ENCODE measurements at regions not wholly inside any gene's neighbourhood (a gene's known extent, or its start where the extent isn't known, plus 50 kb on each side); places are given as distances from the start of the nearest gene placed in this dataset.
"Not testable (repeated sequence)": the region's sequence is repeated elsewhere in the genome, so short reads cannot be mapped to it uniquely, and the experiment has no call there.

GRCh38 chr13:82961757-82962156 is 920.5 kb downstream of the SLITRK1 start:
- no peaks in the 10 kb centered on the region for H4K20me1 ChIP-seq (ENCODE audit: insufficient read depth, low read length)
- H2BK5ac ChIP-seq (ENCODE audit: low read depth, low read length, poor library complexity, severe bottlenecking), result no peak overlapping the region
- CTCF ChIA-PET, result no interaction called here
- no peaks in the 10 kb centered on the region for H3K4me1 ChIP-seq (ENCODE audit: control insufficient read depth, insufficient read depth, low read length)
- H3K4ac ChIP-seq (ENCODE audit: low read depth, low read length), result no peak overlapping the region
- no TSS peak for BruUV-seq (replicated peaks)
- no peaks in the 10 kb centered on the region for H3K9me3 ChIP-seq (ENCODE audit: control insufficient read depth, insufficient read depth, low read length)
- no CpG with 5 or more reads among the region's 1 CpG for WGBS, 2 experiments (ENCODE audit: extremely low coverage in 2 of 2, insufficient read length in 1 of 2)
- no peaks in the 10 kb centered on the region for H3K79me1 ChIP-seq (ENCODE audit: low read depth in 1 of 2, low read length in 2 of 2)
- no peak overlapping the region for H2AK5ac ChIP-seq (ENCODE audit: low read depth, low read length)
- H3K27ac ChIP-seq (ENCODE audit: insufficient read depth, low read length), result no peak overlapping the region
- no peak overlapping the region for H2AFZ ChIP-seq (replicated peaks; ENCODE audit: low read length, poor library complexity)
- TF ChIP-seq SMC3 (IDR thresholded peaks at IDR 0.05; ENCODE audit: low read depth, low read length) (no peak), NFE2L2 (IDR thresholded peaks at IDR 0.05; ENCODE audit: low read depth, low read length) (no peak), CTCF (conservative IDR thresholded peaks at IDR 0.05; ENCODE audit: low read depth, low read length) (no peak), MXI1 (IDR thresholded peaks at IDR 0.05; ENCODE audit: borderline replicate concordance, low read depth, low read length) (no peak)
- H3K18ac ChIP-seq (ENCODE audit: low read depth, low read length), result no peak overlapping the region
- no peak overlapping the region for H4K8ac ChIP-seq (ENCODE audit: low read depth in 2 of 2, low read length in 2 of 2)
- intact Hi-C loops (cut with micrococcal nuclease) (no loop called here), dilution Hi-C loops (cut with HindIII; ENCODE audit: low sequenced_read_pairs, unreplicated experiment) (no loop called here), in situ Hi-C loops (cut with MboI; ENCODE audit: low sequenced_read_pairs) (no loop called here)
- H2AK9ac ChIP-seq (replicated peaks; ENCODE audit: low read depth, low read length, poor library complexity), result no peak overlapping the region
- no peak overlapping the region for H3K14ac ChIP-seq (replicated peaks; ENCODE audit: low read depth, low read length)
- DNase-seq (no peak), ATAC-seq (ENCODE audit: low read depth) (no peak)
- H3K4me3 ChIP-seq (ENCODE audit: insufficient read depth, low read depth, low read length), result no peak overlapping the region
- H2BK120ac ChIP-seq (ENCODE audit: low read depth, low read length), result no peak overlapping the region
- no peak overlapping the region for H3K23ac ChIP-seq (ENCODE audit: low read depth, low read length)
- no peak overlapping the region for H2BK15ac ChIP-seq (ENCODE audit: low read depth, low read length)
- H3K4me2 ChIP-seq (ENCODE audit: low read depth, low read length), result no peak overlapping the region
- POLR2A ChIA-PET (ENCODE audit: unreplicated experiment), result no interaction called here
- H3K56ac ChIP-seq (ENCODE audit: extremely low read depth, insufficient read depth, low read length), result no peak overlapping the region
- H4K91ac ChIP-seq (ENCODE audit: insufficient read depth, low read depth, low read length), result no peak overlapping the region
- H4K5ac ChIP-seq (ENCODE audit: low read depth, low read length), result no peak overlapping the region
- H2BK20ac ChIP-seq (ENCODE audit: low read depth, low read length), result no peak overlapping the region
- H3K9ac ChIP-seq (ENCODE audit: low read depth, low read length), result no peak overlapping the region
- no peaks in the 10 kb centered on the region for H3K27me3 ChIP-seq (ENCODE audit: control insufficient read depth, insufficient read depth, low read length)
- no peaks in the 10 kb centered on the region for H3K9me1 ChIP-seq (ENCODE audit: insufficient read depth, low read length)
- H3K36me3 ChIP-seq (ENCODE audit: control insufficient read depth, insufficient read depth, low read length), result no peaks in the 10 kb centered on the region

- H3K4me3 ChIP-seq (ENCODE audit: insufficient read depth, low read depth, low read length); H3K23ac ChIP-seq (ENCODE audit: low read depth, low read length); H2BK20ac ChIP-seq (ENCODE audit: low read depth, low read length); H3K56ac ChIP-seq (ENCODE audit: extremely low read depth, insufficient read depth, low read length); H3K4me2 ChIP-seq (ENCODE audit: low read depth, low read length); H2AK5ac ChIP-seq (ENCODE audit: low read depth, low read length); H3K79me1 ChIP-seq (ENCODE audit: low read depth in 1 of 2, low read length in 2 of 2); ATAC-seq (ENCODE audit: low read depth); H3K14ac ChIP-seq (replicated peaks; ENCODE audit: low read depth, low read length); DNase-seq; H3K4me1 ChIP-seq (ENCODE audit: control insufficient read depth, insufficient read depth, low read length); H3K9me3 ChIP-seq (ENCODE audit: control insufficient read depth, insufficient read depth, low read length); H3K27ac ChIP-seq (ENCODE audit: insufficient read depth, low read length); H2AFZ ChIP-seq (replicated peaks; ENCODE audit: low read length, poor library complexity); H3K4ac ChIP-seq (ENCODE audit: low read depth, low read length); H4K8ac ChIP-seq (ENCODE audit: low read depth in 2 of 2, low read length in 2 of 2); H2BK15ac ChIP-seq (ENCODE audit: low read depth, low read length); H3K9ac ChIP-seq (ENCODE audit: low read depth, low read length); BruUV-seq (replicated peaks); H2AK9ac ChIP-seq (replicated peaks; ENCODE audit: low read depth, low read length, poor library complexity); H4K5ac ChIP-seq (ENCODE audit: low read depth, low read length); H3K18ac ChIP-seq (ENCODE audit: low read depth, low read length); H4K20me1 ChIP-seq (ENCODE audit: insufficient read depth, low read length); in situ Hi-C loops (cut with MboI; ENCODE audit: low sequenced_read_pairs); H4K91ac ChIP-seq (ENCODE audit: insufficient read depth, low read depth, low read length); H3K27me3 ChIP-seq (ENCODE audit: control insufficient read depth, insufficient read depth, low read length); H3K9me1 ChIP-seq (ENCODE audit: insufficient read depth, low read length); dilution Hi-C loops (cut with HindIII; ENCODE audit: low sequenced_read_pairs, unreplicated experiment); H2BK120ac ChIP-seq (ENCODE audit: low read depth, low read length); POLR2A ChIA-PET (ENCODE audit: unreplicated experiment); CTCF ChIA-PET; H2BK5ac ChIP-seq (ENCODE audit: low read depth, low read length, poor library complexity, severe bottlenecking); H3K36me3 ChIP-seq (ENCODE audit: control insufficient read depth, insufficient read depth, low read length); intact Hi-C loops (cut with micrococcal nuclease): not testable (repeated sequence)
- no CpG with 5 or more reads among the region's 6 CpGs for WGBS, 2 experiments (ENCODE audit: extremely low coverage in 2 of 2, insufficient read length in 1 of 2)
Measured at GRCh38 chr13:82952336-82952735, 929.9 kb downstream of the SLITRK1 start.

Data from IMR-90 (cell line).